ENCODE measurements at regions not wholly inside any gene's neighbourhood (a gene's known extent, or its start where the extent isn't known, plus 50 kb on each side); places are given as distances from the start of the nearest gene placed in this dataset.

- Histone ChIP-seq H3K27me3 (ENCODE audit: low read length) (no peaks in the 10 kb centered on the region), H3K79me2 (ENCODE audit: low read length) (no peaks in the 10 kb centered on the region), H4K20me1 (ENCODE audit: insufficient read depth, low read depth, low read length) (no peaks in the 10 kb centered on the region), H3K4me1 (ENCODE audit: low read length) (no peaks in the 10 kb centered on the region), H2AFZ (ENCODE audit: low read length) (no peak overlapping the region), H3K9me3 (ENCODE audit: low read length) (no peaks in the 10 kb centered on the region), H3K36me3 (ENCODE audit: insufficient read depth, low read length) (no peaks in the 10 kb centered on the region), H3K9me2 (replicated peaks; ENCODE audit: insufficient read depth, low read length) (no peaks in the 10 kb centered on the region), H3K4me3 (ENCODE audit: low read length) (no peak overlapping the region), H3K9ac (ENCODE audit: low read length) (no peak overlapping the region), H3K4me2 (ENCODE audit: low read depth, low read length, poor library complexity, severe bottlenecking) (no peak overlapping the region), H3K27ac (ENCODE audit: low read length) (no peak overlapping the region)
- no peak for DNase-seq
Observed at GRCh38 chr2:238712011-238712410, 135.9 kb upstream of the TWIST2 start.

- no peaks in the 10 kb centered on the region for H3K79me2 ChIP-seq (ENCODE audit: low read length)
- no peaks in the 10 kb centered on the region for H4K20me1 ChIP-seq (ENCODE audit: insufficient read depth, low read depth, low read length)
- H3K4me1 ChIP-seq (ENCODE audit: low read length) = no peaks in the 10 kb centered on the region
- no peak overlapping the region for H2AFZ ChIP-seq (ENCODE audit: low read length)
- no peak overlapping the region for H3K9ac ChIP-seq (ENCODE audit: low read length)
- H3K9me3 ChIP-seq (ENCODE audit: low read length) = no peaks in the 10 kb centered on the region
- H3K27ac ChIP-seq (ENCODE audit: low read length) = no peak overlapping the region
- no peaks in the 10 kb centered on the region for H3K36me3 ChIP-seq (ENCODE audit: insufficient read depth, low read length)
- no peak overlapping the region for H3K4me3 ChIP-seq (ENCODE audit: low read length)
- no peak overlapping the region for H3K4me2 ChIP-seq (ENCODE audit: low read depth, low read length, poor library complexity, severe bottlenecking)
- no peak for DNase-seq
- H3K9me2 ChIP-seq (replicated peaks; ENCODE audit: insufficient read depth, low read length) = no peaks in the 10 kb centered on the region
- H3K27me3 ChIP-seq (ENCODE audit: low read length) = no peaks in the 10 kb centered on the region
Observed at GRCh38 chr2:238713198-238713826, 134.6 kb upstream of the TWIST2 start.

- Histone ChIP-seq H4K20me1 (ENCODE audit: insufficient read depth, low read depth, low read length) (no peaks in the 10 kb centered on the region), H3K36me3 (ENCODE audit: insufficient read depth, low read length) (no peaks in the 10 kb centered on the region), H2AFZ (ENCODE audit: low read length) (no peak overlapping the region), H3K4me1 (ENCODE audit: low read length) (no peaks in the 10 kb centered on the region), H3K27me3 (ENCODE audit: low read length) (no peaks in the 10 kb centered on the region), H3K79me2 (ENCODE audit: low read length) (no peaks in the 10 kb centered on the region), H3K4me3 (ENCODE audit: low read length) (no peak overlapping the region), H3K9ac (ENCODE audit: low read length) (no peak overlapping the region), H3K4me2 (ENCODE audit: low read depth, low read length, poor library complexity, severe bottlenecking) (no peak overlapping the region), H3K27ac (ENCODE audit: low read length) (no peak overlapping the region), H3K9me3 (ENCODE audit: low read length) (no peaks in the 10 kb centered on the region), H3K9me2 (replicated peaks; ENCODE audit: insufficient read depth, low read length) (no peaks in the 10 kb centered on the region)
- no peak for DNase-seq
Observed at GRCh38 chr2:238714038-238714528, 133.8 kb upstream of the TWIST2 start.

- peaks cover 12% of the 10 kb centered on the region for H3K4me1 ChIP-seq (ENCODE audit: low read length)
- H3K36me3 ChIP-seq (ENCODE audit: insufficient read depth, low read length) = no peaks in the 10 kb centered on the region
- no peaks in the 10 kb centered on the region for H4K20me1 ChIP-seq (ENCODE audit: insufficient read depth, low read depth, low read length)
- H3K27me3 ChIP-seq (ENCODE audit: low read length) = no peaks in the 10 kb centered on the region
- no peak overlapping the region for H3K9ac ChIP-seq (ENCODE audit: low read length)
- no peak overlapping the region for H3K27ac ChIP-seq (ENCODE audit: low read length)
- H3K79me2 ChIP-seq (ENCODE audit: low read length) = no peaks in the 10 kb centered on the region
- no peak overlapping the region for H3K4me2 ChIP-seq (ENCODE audit: low read depth, low read length, poor library complexity, severe bottlenecking)
- no peak for DNase-seq
- H2AFZ ChIP-seq (ENCODE audit: low read length) = no peak overlapping the region
- no peaks in the 10 kb centered on the region for H3K9me2 ChIP-seq (replicated peaks; ENCODE audit: insufficient read depth, low read length)
- no peak overlapping the region for H3K4me3 ChIP-seq (ENCODE audit: low read length)
- no peaks in the 10 kb centered on the region for H3K9me3 ChIP-seq (ENCODE audit: low read length)
Observed at GRCh38 chr2:238716171-238716570, 131.7 kb upstream of the TWIST2 start.

- Histone ChIP-seq H2AFZ (ENCODE audit: low read length) (no peak overlapping the region), H3K9ac (ENCODE audit: low read length) (no peak overlapping the region), H3K27me3 (ENCODE audit: low read length) (no peaks in the 10 kb centered on the region), H3K4me3 (ENCODE audit: low read length) (no peak overlapping the region), H3K27ac (ENCODE audit: low read length) (no peak overlapping the region), H3K4me2 (ENCODE audit: low read depth, low read length, poor library complexity, severe bottlenecking) (no peak overlapping the region), H3K36me3 (ENCODE audit: insufficient read depth, low read length) (no peaks in the 10 kb centered on the region), H3K9me2 (replicated peaks; ENCODE audit: insufficient read depth, low read length) (no peaks in the 10 kb centered on the region), H3K4me1 (ENCODE audit: low read length) (peaks cover 12% of the 10 kb centered on the region), H3K9me3 (ENCODE audit: low read length) (no peaks in the 10 kb centered on the region), H3K79me2 (ENCODE audit: low read length) (no peaks in the 10 kb centered on the region), H4K20me1 (ENCODE audit: insufficient read depth, low read depth, low read length) (no peaks in the 10 kb centered on the region)
- DNase-seq = no peak
Observed at GRCh38 chr2:238716585-238716984, 131.3 kb upstream of the TWIST2 start.

GRCh38 chr2:238717084-238717483 lies 130.8 kb upstream of the TWIST2 start:
- Histone ChIP-seq H3K9me2 (replicated peaks; ENCODE audit: insufficient read depth, low read length) (no peaks in the 10 kb centered on the region), H3K4me3 (ENCODE audit: low read length) (no peak overlapping the region), H3K79me2 (ENCODE audit: low read length) (no peaks in the 10 kb centered on the region), H3K27me3 (ENCODE audit: low read length) (no peaks in the 10 kb centered on the region), H3K9ac (ENCODE audit: low read length) (no peak overlapping the region), H3K4me2 (ENCODE audit: low read depth, low read length, poor library complexity, severe bottlenecking) (no peak overlapping the region), H3K4me1 (ENCODE audit: low read length) (peaks cover 12% of the 10 kb centered on the region), H3K9me3 (ENCODE audit: low read length) (no peaks in the 10 kb centered on the region; the same call in 1 of the 2 replicates), H2AFZ (ENCODE audit: low read length) (no peak overlapping the region), H3K36me3 (ENCODE audit: insufficient read depth, low read length) (no peaks in the 10 kb centered on the region), H4K20me1 (ENCODE audit: insufficient read depth, low read depth, low read length) (no peaks in the 10 kb centered on the region), H3K27ac (ENCODE audit: low read length) (no peak overlapping the region)
- no peak for DNase-seq

- Histone ChIP-seq H3K9ac (ENCODE audit: low read length) (no peak overlapping the region), H3K4me2 (ENCODE audit: low read depth, low read length, poor library complexity, severe bottlenecking) (no peak overlapping the region), H3K27ac (ENCODE audit: low read length) (no peak overlapping the region)
Observed at GRCh38 chr2:238719641-238720040, 128.2 kb upstream of the TWIST2 start.

GRCh38 chr2:238720232-238720672 lies 127.6 kb upstream of the TWIST2 start:
- no peaks in the 10 kb centered on the region for H3K79me2 ChIP-seq (ENCODE audit: low read length)
- no peak overlapping the region for H3K4me3 ChIP-seq (ENCODE audit: low read length)
- H3K9me3 ChIP-seq (ENCODE audit: low read length) = no peaks in the 10 kb centered on the region; the same call in 1 of the 2 replicates
- H3K36me3 ChIP-seq (ENCODE audit: insufficient read depth, low read length) = no peaks in the 10 kb centered on the region
- no peaks in the 10 kb centered on the region for H4K20me1 ChIP-seq (ENCODE audit: insufficient read depth, low read depth, low read length)
- no peak overlapping the region for H3K9ac ChIP-seq (ENCODE audit: low read length)
- no peak overlapping the region for H2AFZ ChIP-seq (ENCODE audit: low read length)
- H3K4me2 ChIP-seq (ENCODE audit: low read depth, low read length, poor library complexity, severe bottlenecking) = no peak overlapping the region
- H3K27ac ChIP-seq (ENCODE audit: low read length) = no peak overlapping the region
- no peaks in the 10 kb centered on the region for H3K27me3 ChIP-seq (ENCODE audit: low read length)
- H3K4me1 ChIP-seq (ENCODE audit: low read length) = peaks cover 15% of the 10 kb centered on the region
- H3K9me2 ChIP-seq (replicated peaks; ENCODE audit: insufficient read depth, low read length) = no peaks in the 10 kb centered on the region
- DNase-seq = peak; percentile 91

More at GRCh38 chr2:238719641-238720040, 128.2 kb upstream of the TWIST2 start:
- DNase-seq = no peak
- H3K4me1 ChIP-seq (ENCODE audit: low read length) = peaks cover 12% of the 10 kb centered on the region
- H3K9me2 ChIP-seq (replicated peaks; ENCODE audit: insufficient read depth, low read length) = no peaks in the 10 kb centered on the region
- no peaks in the 10 kb centered on the region for H3K79me2 ChIP-seq (ENCODE audit: low read length)
- no peaks in the 10 kb centered on the region for H3K27me3 ChIP-seq (ENCODE audit: low read length)
- H4K20me1 ChIP-seq (ENCODE audit: insufficient read depth, low read depth, low read length) = no peaks in the 10 kb centered on the region
- no peaks in the 10 kb centered on the region; the same call in 1 of the 2 replicates for H3K9me3 ChIP-seq (ENCODE audit: low read length)
- no peak overlapping the region for H3K4me3 ChIP-seq (ENCODE audit: low read length)
- no peaks in the 10 kb centered on the region for H3K36me3 ChIP-seq (ENCODE audit: insufficient read depth, low read length)
- no peak overlapping the region for H2AFZ ChIP-seq (ENCODE audit: low read length)

Data from Karpas-422 (cell line).